ENCODE measurements at regions not wholly inside any gene's neighbourhood (a gene's known extent, or its start where the extent isn't known, plus 50 kb on each side); places are given as distances from the start of the nearest gene placed in this dataset.

- no peak for DNase-seq
Observed at GRCh38 chr2:425243-425642, 137.4 kb upstream of the ALKAL2 start.

GRCh38 chr2:424306-425171 is 136.6 kb upstream of the ALKAL2 start:
- no peak for DNase-seq

- DNase-seq: no peak
Observed at GRCh38 chr2:423479-423878, 135.6 kb upstream of the ALKAL2 start.

GRCh38 chr2:422676-423435 is 135.0 kb upstream of the ALKAL2 start:
- no peak for DNase-seq

DNA sequence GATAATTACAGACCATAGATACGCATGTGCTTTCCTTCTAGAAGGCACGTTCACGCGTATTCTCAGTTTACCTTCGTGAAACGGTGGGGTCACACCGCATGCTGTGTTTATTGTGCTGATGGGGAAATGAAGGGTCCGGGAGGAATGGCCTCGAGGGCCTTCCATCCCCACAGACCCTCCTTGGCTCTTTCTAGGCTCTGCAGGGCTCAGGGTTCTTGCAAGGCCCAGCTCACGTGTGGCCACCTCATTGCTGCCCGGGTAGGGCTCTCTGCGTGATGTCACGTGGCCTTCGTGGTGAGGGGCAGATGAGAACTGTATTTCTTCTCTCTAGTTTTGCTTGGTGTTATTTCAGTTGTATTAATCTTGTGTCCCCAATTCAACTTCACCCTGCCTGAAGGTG is 133.5 kb upstream of the ALKAL2 start:
- no peak for DNase-seq

DNA sequence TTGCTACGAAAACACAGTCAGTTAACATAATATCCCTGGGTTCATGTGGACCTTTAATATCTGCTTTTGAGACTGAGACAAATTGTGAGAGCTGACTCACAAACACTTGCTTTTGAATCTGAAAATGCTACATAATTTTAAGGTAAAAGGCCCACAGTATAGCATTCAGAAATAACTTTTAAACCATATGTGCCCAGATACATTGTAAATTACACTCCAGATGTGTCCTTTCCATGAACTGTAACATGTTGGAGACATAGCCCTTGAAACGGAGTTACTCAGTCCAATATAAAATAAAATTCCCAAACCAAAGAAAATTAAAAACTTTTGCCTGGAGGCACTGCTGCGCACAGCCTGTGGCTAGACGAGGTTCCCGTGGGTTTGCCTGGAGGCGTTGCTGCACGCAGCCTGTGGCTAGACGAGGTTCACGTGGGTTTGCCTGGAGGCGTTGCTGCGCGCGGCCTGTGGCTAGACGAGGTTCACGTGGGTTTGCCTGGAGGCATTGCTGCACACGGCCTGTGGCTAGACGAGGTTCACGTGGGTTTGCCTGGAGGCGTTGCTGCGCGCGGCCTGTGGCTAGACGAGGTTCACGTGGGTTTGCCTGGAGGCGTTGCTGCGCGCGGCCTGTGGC is 131.9 kb upstream of the ALKAL2 start:
- no peak for DNase-seq

DNA sequence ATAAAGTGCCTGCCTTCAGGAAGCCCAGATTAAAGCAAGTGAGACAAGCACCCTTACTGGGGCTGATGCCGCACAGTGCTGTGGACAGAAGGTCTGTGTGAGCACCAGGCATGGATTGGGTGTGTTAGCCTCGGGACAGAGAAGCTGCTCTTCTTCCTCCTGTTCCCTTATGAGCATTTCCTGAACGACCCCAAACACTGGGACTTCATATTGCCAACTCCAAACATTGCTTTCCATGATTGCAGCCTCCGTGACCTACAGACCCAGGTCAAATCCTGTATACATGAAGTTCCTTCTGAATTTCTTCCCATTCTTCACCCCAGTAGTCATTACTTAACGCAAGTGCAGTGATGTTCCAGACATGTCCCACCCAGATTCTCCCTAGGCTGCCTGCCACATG is 129.8 kb upstream of the ALKAL2 start:
- DNase-seq: no peak

GRCh38 chr2:417006-417405 is 129.1 kb upstream of the ALKAL2 start:
- DNase-seq: no peak

DNA sequence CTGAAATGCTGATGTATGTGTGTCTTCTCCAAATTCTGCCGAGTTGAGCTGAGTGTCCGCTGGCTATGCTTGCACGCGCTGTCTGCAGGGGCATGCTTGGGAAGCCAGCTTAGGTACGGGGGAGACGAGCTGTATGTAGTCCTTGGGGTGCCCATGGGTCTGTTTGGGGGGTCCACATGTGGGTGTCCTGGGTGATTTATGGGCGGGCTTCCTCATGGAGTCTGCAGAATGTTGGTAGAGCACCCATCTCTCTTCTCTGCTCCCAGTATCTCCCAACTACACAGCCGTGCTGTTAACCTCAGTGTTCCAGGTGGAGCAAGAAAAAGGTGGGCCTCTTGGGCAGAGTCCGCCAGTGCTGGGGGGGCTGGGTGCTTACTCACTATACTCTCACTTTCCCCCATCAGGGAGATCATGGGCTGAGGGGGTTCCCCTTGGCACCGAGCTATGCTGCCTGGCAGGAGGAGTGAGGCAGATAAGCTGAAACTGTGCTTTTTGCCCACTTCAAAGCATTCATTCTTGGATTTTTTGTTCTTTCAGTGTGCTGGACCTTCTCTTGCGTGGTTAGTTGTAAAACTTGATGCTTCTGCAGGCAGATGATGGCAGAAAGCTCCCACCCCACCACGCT is 128.2 kb upstream of the ALKAL2 start:
- no peak for DNase-seq

GRCh38 chr2:409523-409922 is 121.6 kb upstream of the ALKAL2 start:
- no peak for DNase-seq

GRCh38 chr2:407630-408029 is 119.7 kb upstream of the ALKAL2 start:
- no peak for DNase-seq

- DNase-seq: no peak
Observed at GRCh38 chr2:406876-407275, 119.0 kb upstream of the ALKAL2 start.

DNA sequence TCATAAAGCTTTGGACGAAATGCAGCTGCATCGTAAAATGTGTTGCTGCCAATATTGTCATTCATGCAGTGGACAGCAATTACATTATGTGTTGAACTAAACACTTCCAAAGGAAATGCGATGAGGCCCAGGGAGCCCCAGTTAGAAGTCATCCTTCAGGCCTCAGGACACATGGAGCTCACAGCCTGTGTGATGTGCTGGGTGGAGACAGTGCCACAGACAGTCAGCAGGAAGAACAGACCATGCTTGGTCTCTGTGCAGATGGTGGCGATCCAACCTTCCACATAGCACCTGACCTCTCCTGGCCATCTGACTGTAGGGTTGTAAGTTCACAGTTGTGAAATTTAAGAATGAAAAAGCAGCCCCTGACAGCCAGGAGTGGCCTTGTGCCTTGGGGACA is 118.3 kb upstream of the ALKAL2 start:
- DNase-seq: no peak

GRCh38 chr2:404581-404980 is 116.7 kb upstream of the ALKAL2 start:
- DNase-seq: no peak

- no peak for DNase-seq
Observed at GRCh38 chr2:403682-404081, 115.8 kb upstream of the ALKAL2 start.

- no peak for DNase-seq
Observed at GRCh38 chr2:402721-403120, 114.8 kb upstream of the ALKAL2 start.

- no peak for DNase-seq
Observed at GRCh38 chr2:402206-402605, 114.3 kb upstream of the ALKAL2 start.

DNA sequence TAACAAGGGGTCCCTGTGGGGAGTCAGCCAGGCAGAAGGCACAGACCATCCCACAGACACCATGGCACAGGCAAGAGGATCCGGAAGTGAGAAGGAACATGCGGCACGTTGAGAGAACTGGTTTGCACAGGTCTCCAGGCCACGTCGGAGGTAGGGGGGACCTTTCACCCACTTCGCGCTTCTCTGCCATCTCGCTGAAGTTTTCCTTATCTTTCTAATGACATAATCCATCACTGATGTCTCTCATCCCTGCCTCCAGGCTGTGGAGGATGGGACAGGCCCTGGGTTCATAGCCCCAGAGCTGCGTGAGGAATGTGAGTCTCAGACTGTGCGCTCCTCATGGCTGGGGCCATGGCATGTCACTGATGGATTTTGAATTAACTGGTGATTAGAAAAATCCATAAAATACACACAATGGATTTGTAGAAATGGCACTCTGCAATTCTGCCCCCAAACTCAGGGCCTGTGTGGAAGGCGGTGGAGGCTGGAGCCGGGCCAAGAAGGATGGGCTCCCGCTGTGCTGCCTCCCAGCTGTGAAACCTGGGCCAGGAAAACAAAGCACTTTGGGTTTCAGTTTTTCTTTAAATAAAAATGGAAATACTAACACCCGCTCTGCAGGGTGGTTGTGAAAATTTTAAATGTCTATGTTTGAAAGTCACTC is 113.3 kb upstream of the ALKAL2 start:
- DNase-seq: no peak

DNA sequence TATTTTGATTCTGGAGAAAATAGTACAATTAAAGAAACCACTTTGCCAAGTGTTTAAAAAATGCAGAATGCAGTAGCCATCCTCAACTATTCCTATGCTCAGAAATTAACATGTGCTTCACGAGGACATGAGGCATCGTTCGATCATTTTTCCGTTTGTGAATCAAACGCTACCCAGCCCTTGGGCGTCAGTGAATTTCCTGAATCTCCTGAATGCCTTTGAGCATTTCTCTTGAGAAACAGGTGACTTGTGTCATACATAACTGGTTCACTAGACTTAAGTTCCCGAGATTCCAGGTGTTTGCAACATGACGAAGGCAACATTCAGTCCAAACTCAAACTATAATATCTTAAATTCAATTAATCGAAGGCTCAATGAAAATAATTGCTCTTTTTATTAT is 110.0 kb upstream of the ALKAL2 start:
- DNase-seq: no peak

GRCh38 chr2:397521-397920 is 109.6 kb upstream of the ALKAL2 start:
- DNase-seq: no peak

- no peak for DNase-seq
Observed at GRCh38 chr2:396903-397302, 109.0 kb upstream of the ALKAL2 start.

DNA sequence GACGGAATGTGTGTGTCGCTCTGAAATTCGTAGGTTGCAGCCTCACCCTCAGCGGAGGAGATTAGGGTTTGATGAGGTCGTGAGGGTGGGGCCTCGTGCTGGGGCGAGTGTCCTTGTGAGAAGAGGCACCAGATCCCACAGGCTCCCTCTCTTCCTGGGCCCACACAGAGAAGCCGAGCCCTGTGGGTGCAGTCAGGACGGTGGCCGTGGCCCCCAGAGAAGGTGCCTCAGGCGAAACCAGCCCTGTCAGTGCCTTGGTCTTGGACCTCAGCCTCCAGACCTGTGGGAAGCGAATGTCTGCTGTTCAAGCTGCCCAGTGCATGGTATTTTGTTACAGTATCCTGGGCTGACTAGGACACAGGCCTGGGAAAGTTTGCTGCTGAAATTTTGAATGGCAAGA is 108.0 kb upstream of the ALKAL2 start:
- no peak for DNase-seq
